ENCODE measurements at regions not wholly inside any gene's neighbourhood (a gene's known extent, or its start where the extent isn't known, plus 50 kb on each side); places are given as distances from the start of the nearest gene placed in this dataset.

DNA sequence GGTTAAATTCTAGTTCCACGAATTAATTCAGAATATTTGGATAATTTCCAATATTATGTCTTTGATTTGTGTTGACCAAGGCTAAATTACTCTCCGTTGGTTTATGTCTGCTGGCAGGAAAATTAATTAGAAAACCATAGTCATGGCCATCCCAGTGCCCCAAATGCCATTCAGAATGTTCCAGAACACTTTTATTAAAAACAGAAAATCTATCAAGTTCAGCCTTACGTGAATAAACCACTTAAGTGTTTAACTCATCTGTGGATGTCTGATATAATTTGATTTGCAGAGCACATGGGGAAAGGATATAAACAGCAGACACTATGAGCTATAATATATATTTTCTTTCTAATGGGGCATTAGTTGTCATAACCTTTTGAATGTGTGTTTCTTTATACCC lies 480.7 kb downstream of the MRPL39 start:
- Mint-ChIP-seq H3K4me3 (no peak overlapping the region), H3K4me1 (no peaks in the 10 kb centered on the region), H3K27ac (no peak overlapping the region), H3K9me3 (peaks cover 58% of the 10 kb centered on the region), H3K36me3 (ENCODE audit: low read depth) (no peaks in the 10 kb centered on the region), H3K27me3 (ENCODE audit: insufficient read depth, low read depth, poor library complexity) (no peaks in the 10 kb centered on the region)
- no peak for TF ChIP-seq STAT1 (IDR thresholded peaks at IDR 0.05; ENCODE audit: unreplicated experiment)
- TF ChIP-seq, protein P1, sequence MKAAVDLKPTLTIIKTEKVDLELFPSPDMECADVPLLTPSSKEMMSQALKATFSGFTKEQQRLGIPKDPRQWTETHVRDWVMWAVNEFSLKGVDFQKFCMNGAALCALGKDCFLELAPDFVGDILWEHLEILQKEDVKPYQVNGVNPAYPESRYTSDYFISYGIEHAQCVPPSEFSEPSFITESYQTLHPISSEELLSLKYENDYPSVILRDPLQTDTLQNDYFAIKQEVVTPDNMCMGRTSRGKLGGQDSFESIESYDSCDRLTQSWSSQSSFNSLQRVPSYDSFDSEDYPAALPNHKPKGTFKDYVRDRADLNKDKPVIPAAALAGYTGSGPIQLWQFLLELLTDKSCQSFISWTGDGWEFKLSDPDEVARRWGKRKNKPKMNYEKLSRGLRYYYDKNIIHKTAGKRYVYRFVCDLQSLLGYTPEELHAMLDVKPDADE (IDR thresholded peaks at IDR 0.05), result no peak
- Histone ChIP-seq H2AFZ (no peak overlapping the region), H4K20me1 (replicated peaks; ENCODE audit: insufficient read depth) (no peaks in the 10 kb centered on the region), H3K4me1 (ENCODE audit: insufficient read depth) (no peaks in the 10 kb centered on the region), H3K9me2 (ENCODE audit: insufficient read depth) (peaks cover 2% of the 10 kb centered on the region; the same call in 1 of the 2 replicates), H3F3A (replicated peaks; ENCODE audit: low read depth) (no peaks in the 10 kb centered on the region), H3K27ac (ENCODE audit: low read depth) (no peak overlapping the region), H3K79me2 (replicated peaks; ENCODE audit: insufficient read depth) (no peaks in the 10 kb centered on the region), H3K27me3 (ENCODE audit: insufficient read depth) (no peaks in the 10 kb centered on the region), H3K4me3 (no peak overlapping the region), H3K4me2 (no peak overlapping the region), H3K36me3 (ENCODE audit: insufficient read depth) (no peaks in the 10 kb centered on the region)
- DNase-seq (ENCODE audit: low spot score) (no peak), ATAC-seq (no peak)

DNA sequence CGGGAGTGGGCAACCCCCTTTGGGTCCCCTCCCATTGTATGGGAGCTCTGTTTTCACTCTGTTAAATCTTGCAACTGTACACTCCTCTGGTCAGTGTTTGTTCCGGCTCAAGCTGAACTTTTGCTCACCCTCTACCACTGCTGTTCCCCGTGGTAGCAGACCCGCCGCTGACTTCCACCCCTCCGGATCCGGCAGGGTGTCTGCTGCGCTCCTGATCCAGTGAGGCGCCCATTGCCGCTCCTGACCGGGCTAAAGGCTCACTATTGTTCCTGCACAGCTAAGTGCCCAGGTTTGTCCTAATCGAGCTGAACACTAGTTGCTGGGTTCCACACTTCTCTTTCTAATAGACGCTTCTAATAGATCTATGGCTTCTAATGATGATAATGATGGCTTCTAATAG lies 488.6 kb downstream of the MRPL39 start:
- Histone ChIP-seq H2AFZ (peak overlapping the region; percentile 53; the same call in 1 of the 2 replicates), H3K9me2 (ENCODE audit: insufficient read depth) (peaks cover 10% of the 10 kb centered on the region; the same call in 1 of the 2 replicates), H3K4me2 (no peak overlapping the region), H3K4me3 (no peak overlapping the region), H3K27me3 (ENCODE audit: insufficient read depth) (no peaks in the 10 kb centered on the region), H3K27ac (ENCODE audit: low read depth) (no peak overlapping the region), H3K4me1 (ENCODE audit: insufficient read depth) (no peaks in the 10 kb centered on the region), H3K79me2 (replicated peaks; ENCODE audit: insufficient read depth) (no peaks in the 10 kb centered on the region), H4K20me1 (replicated peaks; ENCODE audit: insufficient read depth) (no peaks in the 10 kb centered on the region), H3K36me3 (ENCODE audit: insufficient read depth) (no peaks in the 10 kb centered on the region), H3F3A (replicated peaks; ENCODE audit: low read depth) (no peaks in the 10 kb centered on the region)
- peaks cover 63% of the 10 kb centered on the region for H3K9me3 Mint-ChIP-seq
- H3K4me3 Mint-ChIP-seq, result no peak overlapping the region
- H3K4me1 Mint-ChIP-seq, result no peaks in the 10 kb centered on the region
- no peak for DNase-seq (ENCODE audit: low spot score)
- peaks cover 10% of the 10 kb centered on the region; the same call in 2 of the 3 replicates for H3K36me3 Mint-ChIP-seq (ENCODE audit: low read depth)
- H3K27ac Mint-ChIP-seq, result no peak overlapping the region
- no peaks in the 10 kb centered on the region for H3K27me3 Mint-ChIP-seq (ENCODE audit: insufficient read depth, low read depth, poor library complexity)
- TF ChIP-seq EZH2phosphoT487 (IDR thresholded peaks at IDR 0.05; ENCODE audit: unreplicated experiment) (no peak), JUNB (IDR thresholded peaks at IDR 0.05; ENCODE audit: unreplicated experiment) (no peak), POLR2AphosphoS5 (IDR thresholded peaks at IDR 0.05; ENCODE audit: low read depth) (no peak)
- ATAC-seq, result no peak

DNA sequence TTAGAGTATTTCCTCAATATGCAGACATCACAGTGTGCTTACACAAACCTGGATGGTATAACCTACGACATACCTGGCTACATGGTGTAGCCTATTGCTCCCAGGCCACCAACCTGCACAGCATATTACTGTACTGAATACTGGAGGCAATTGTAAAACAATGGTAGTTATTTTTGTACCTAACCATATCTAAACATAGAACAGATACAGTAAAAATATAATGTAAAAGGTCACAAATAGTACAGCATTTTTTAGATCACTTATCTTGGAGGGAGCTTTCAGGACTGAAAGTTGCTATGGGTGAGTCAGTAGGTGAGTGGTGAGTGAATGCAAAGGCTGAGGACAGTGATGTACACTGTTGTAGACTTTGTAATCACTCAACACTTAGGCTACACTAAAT lies 492.3 kb downstream of the MRPL39 start:
- no peak overlapping the region for H3K4me3 Mint-ChIP-seq
- Histone ChIP-seq H3K36me3 (ENCODE audit: insufficient read depth) (no peaks in the 10 kb centered on the region), H3K4me2 (no peak overlapping the region), H3F3A (replicated peaks; ENCODE audit: low read depth) (no peaks in the 10 kb centered on the region), H3K9me2 (ENCODE audit: insufficient read depth) (peaks cover 10% of the 10 kb centered on the region; the same call in 1 of the 2 replicates), H3K27ac (ENCODE audit: low read depth) (no peak overlapping the region), H4K20me1 (replicated peaks; ENCODE audit: insufficient read depth) (no peaks in the 10 kb centered on the region), H3K4me1 (ENCODE audit: insufficient read depth) (no peaks in the 10 kb centered on the region), H3K79me2 (replicated peaks; ENCODE audit: insufficient read depth) (no peaks in the 10 kb centered on the region), H3K4me3 (no peak overlapping the region), H2AFZ (no peak overlapping the region), H3K27me3 (ENCODE audit: insufficient read depth) (no peaks in the 10 kb centered on the region)
- H3K36me3 Mint-ChIP-seq (ENCODE audit: low read depth), result peaks cover 10% of the 10 kb centered on the region; the same call in 2 of the 3 replicates
- ATAC-seq (no peak), DNase-seq (ENCODE audit: low spot score) (no peak)
- H3K27ac Mint-ChIP-seq, result no peak overlapping the region
- no peaks in the 10 kb centered on the region for H3K27me3 Mint-ChIP-seq (ENCODE audit: insufficient read depth, low read depth, poor library complexity)
- H3K9me3 Mint-ChIP-seq, result peaks cover 64% of the 10 kb centered on the region
- H3K4me1 Mint-ChIP-seq, result no peaks in the 10 kb centered on the region
- TF ChIP-seq REST (IDR thresholded peaks at IDR 0.05; ENCODE audit: unreplicated experiment) (no peak), STAT1 (IDR thresholded peaks at IDR 0.05; ENCODE audit: unreplicated experiment) (no peak), ZNF331 (CRISPR knock-in tag; IDR thresholded peaks at IDR 0.05; ENCODE audit: low read depth) (no peak), ZNF114 (CRISPR knock-in tag; IDR thresholded peaks at IDR 0.05) (no peak), NANOG (IDR thresholded peaks at IDR 0.05; ENCODE audit: borderline replicate concordance) (no peak), EZH2 (IDR thresholded peaks at IDR 0.05; ENCODE audit: low read depth, unreplicated experiment) (no peak), POLR2AphosphoS5 (IDR thresholded peaks at IDR 0.05; ENCODE audit: low read depth) (no peak), EZH2phosphoT487 (IDR thresholded peaks at IDR 0.05; ENCODE audit: unreplicated experiment) (no peak), JUNB (IDR thresholded peaks at IDR 0.05; ENCODE audit: unreplicated experiment) (no peak), CREB1 (CRISPR knock-in tag; IDR thresholded peaks at IDR 0.05; ENCODE audit: low read depth) (no peak)
- TF ChIP-seq, protein P1 (IDR thresholded peaks at IDR 0.05), result no peak
- TF ChIP-seq, protein P2, sequence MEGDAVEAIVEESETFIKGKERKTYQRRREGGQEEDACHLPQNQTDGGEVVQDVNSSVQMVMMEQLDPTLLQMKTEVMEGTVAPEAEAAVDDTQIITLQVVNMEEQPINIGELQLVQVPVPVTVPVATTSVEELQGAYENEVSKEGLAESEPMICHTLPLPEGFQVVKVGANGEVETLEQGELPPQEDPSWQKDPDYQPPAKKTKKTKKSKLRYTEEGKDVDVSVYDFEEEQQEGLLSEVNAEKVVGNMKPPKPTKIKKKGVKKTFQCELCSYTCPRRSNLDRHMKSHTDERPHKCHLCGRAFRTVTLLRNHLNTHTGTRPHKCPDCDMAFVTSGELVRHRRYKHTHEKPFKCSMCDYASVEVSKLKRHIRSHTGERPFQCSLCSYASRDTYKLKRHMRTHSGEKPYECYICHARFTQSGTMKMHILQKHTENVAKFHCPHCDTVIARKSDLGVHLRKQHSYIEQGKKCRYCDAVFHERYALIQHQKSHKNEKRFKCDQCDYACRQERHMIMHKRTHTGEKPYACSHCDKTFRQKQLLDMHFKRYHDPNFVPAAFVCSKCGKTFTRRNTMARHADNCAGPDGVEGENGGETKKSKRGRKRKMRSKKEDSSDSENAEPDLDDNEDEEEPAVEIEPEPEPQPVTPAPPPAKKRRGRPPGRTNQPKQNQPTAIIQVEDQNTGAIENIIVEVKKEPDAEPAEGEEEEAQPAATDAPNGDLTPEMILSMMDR (conservative IDR thresholded peaks at IDR 0.05; ENCODE audit: low read depth in 2 of 2), result no peak

All from GM23338 (cell line).